ENCODE measurements at regions not wholly inside any gene's neighbourhood (a gene's known extent, or its start where the extent isn't known, plus 50 kb on each side); places are given as distances from the start of the nearest gene placed in this dataset.
"Not testable (repeated sequence)": the region's sequence is repeated elsewhere in the genome, so short reads cannot be mapped to it uniquely, and the experiment has no call there.

GRCh38 chrY:17827155-17827554, 52.9 kb downstream of the CDY2B start:
- not testable (repeated sequence) for TF ChIP-seq CTCF, POLR2AphosphoS5 (IDR thresholded peaks at IDR 0.05)

Measured in upper lobe of left lung (tissue), 4 donors.